ENCODE measurements at regions not wholly inside any gene's neighbourhood (a gene's known extent, or its start where the extent isn't known, plus 50 kb on each side); places are given as distances from the start of the nearest gene placed in this dataset.

- WGBS (ENCODE audit: insufficient coverage, low coverage, low lambda C conversion rate, missing lambda C conversion rate): 65% methylated on average over 2 of the region's 2 CpGs
- no peak for TF ChIP-seq CTCF (IDR thresholded peaks at IDR 0.05)
- DNase-seq: no peak
Observed at GRCh38 chr2:106011380-106011779, 182.7 kb downstream of the UXS1 start.

GRCh38 chr2:106010818-106011355 lies 183.2 kb downstream of the UXS1 start:
- intact Hi-C loops (cut with DNase I): no loop called here
- Histone ChIP-seq H3K4me1 (peaks cover 0 to 12% (median 0%) of the 10 kb centered on the region in 4 donors), H3K36me3 (no peaks in the 10 kb centered on the region), H3K27ac (no peak overlapping the region), H3K4me3 (no peak overlapping the region), H3K27me3 (no peaks in the 10 kb centered on the region), H3K9me3 (no peaks in the 10 kb centered on the region)
- no peak for DNase-seq
- 86% methylated on average over 6 of the region's 6 CpGs for WGBS (ENCODE audit: insufficient coverage, low coverage, low lambda C conversion rate, missing lambda C conversion rate)
- TF ChIP-seq POLR2A (IDR thresholded peaks at IDR 0.05) (no peak), CTCF (IDR thresholded peaks at IDR 0.05) (no peak)
- ATAC-seq: no peak

More at GRCh38 chr2:106011380-106011779, 182.7 kb downstream of the UXS1 start:
- H3K4me1 ChIP-seq: peaks cover 0 to 12% (median 0%) of the 10 kb centered on the region in 4 donors
- no peak overlapping the region for H3K4me3 ChIP-seq
- no peaks in the 10 kb centered on the region for H3K27me3 ChIP-seq
- no peak overlapping the region for H3K27ac ChIP-seq
- no peaks in the 10 kb centered on the region for H3K9me3 ChIP-seq
- H3K36me3 ChIP-seq: no peaks in the 10 kb centered on the region
- intact Hi-C loops (cut with DNase I): no loop called here
- ATAC-seq: peak in 1 of 4 donors; percentile 60

GRCh38 chr2:106009096-106009495 lies 185.0 kb downstream of the UXS1 start:
- Histone ChIP-seq H3K36me3 (no peaks in the 10 kb centered on the region), H3K27me3 (no peaks in the 10 kb centered on the region), H3K4me3 (no peak overlapping the region), H3K9me3 (no peaks in the 10 kb centered on the region), H3K4me1 (peaks cover 0 to 12% (median 0%) of the 10 kb centered on the region in 4 donors), H3K27ac (no peak overlapping the region)
- intact Hi-C loops (cut with DNase I): no loop called here
- DNase-seq (no peak), ATAC-seq (peak; percentile 32 to 76 (median 61))
- WGBS (ENCODE audit: insufficient coverage, low coverage, low lambda C conversion rate, missing lambda C conversion rate): 44% methylated on average over 1 of the region's 1 CpG
- no peak for TF ChIP-seq CTCF (IDR thresholded peaks at IDR 0.05)
- TF ChIP-seq POLR2A (IDR thresholded peaks at IDR 0.05): no peak

GRCh38 chr2:106004851-106005250 lies 189.2 kb downstream of the UXS1 start:
- intact Hi-C loops (cut with DNase I): no loop called here
- TF ChIP-seq CTCF (IDR thresholded peaks at IDR 0.05) (no peak), POLR2A (IDR thresholded peaks at IDR 0.05) (no peak)
- no peak overlapping the region for H3K4me3 ChIP-seq
- no peak for DNase-seq
- H3K27ac ChIP-seq: no peak overlapping the region
- WGBS (ENCODE audit: insufficient coverage, low coverage, low lambda C conversion rate, missing lambda C conversion rate): 77% methylated on average over 1 of the region's 1 CpG
- no peak for ATAC-seq
- no peaks in the 10 kb centered on the region for H3K27me3 ChIP-seq
- H3K36me3 ChIP-seq: no peaks in the 10 kb centered on the region
- H3K9me3 ChIP-seq: no peaks in the 10 kb centered on the region
- H3K4me1 ChIP-seq: peaks cover 0 to 11% (median 0%) of the 10 kb centered on the region in 4 donors
